HCT116 (cell line): ENCODE measurements at regions not wholly inside any gene's neighbourhood (a gene's known extent, or its start where the extent isn't known, plus 50 kb on each side); places are given as distances from the start of the nearest gene placed in this dataset.

Source experiments
- ATAC-seq: fragments of 200-7000 bp; cut with Tn5 transposase; 2 replicates; pipeline ENCODE4 v1.9.1; 2020; ENCODE audit warnings: mild to moderate bottlenecking, moderate library complexity
- BruUV-seq: library from RNA; stranded (reverse); fragments of 400-500 nt; replicated peaks from 2 replicates; lab custom pipeline; 2021; lab: Mats Ljungman, UMichigan
- CTCF ChIA-PET: fragments of 300-600 bp; sonication (Branson Sonifier 250); formaldehyde crosslinking; loops from one replicate; lab custom pipeline; 2021; ENCODE audit warnings: antibody characterized with exemption; lab: Charles Lee
- POLR2A ChIA-PET: fragments of 300-600, 350-600 bp; sonication (Branson Sonifier 250); formaldehyde crosslinking; loops from one replicate; lab custom pipeline; 2021; ENCODE audit warnings: antibody characterized with exemption; lab: Charles Lee
- RAD21 ChIA-PET, 2 experiments: fragments of 300-600 bp; sonication (Branson Sonifier 250); formaldehyde crosslinking; loops; one replicate each; lab custom pipeline; 2023; ENCODE audit warnings: low total read pairs in 2 of 2; ENCODE audit not compliant: uncharacterized antibody in 2 of 2, unreplicated experiment in 2 of 2, low non-redundant PET in 1 of 2; lab: Charles Lee
- DNase-seq: peaks from one replicate; pipeline ENCODE4 v3.0.0-alpha.2; 2010; ENCODE audit warnings: low read depth, low spot score
- H2AFZ ChIP-seq: fragments of 200-600 bp; shearing (Covaris generic), sonication (generic); 2 replicates; pipeline ENCODE4 v1.6.1; 2017; ENCODE audit warnings: low read depth, mixed run types, mixed read lengths, antibody characterized with exemption, low read length; ENCODE audit not compliant: poor library complexity, severe bottlenecking
- H3K27ac ChIP-seq: 2 replicates; pipeline ENCODE4 v1.5.1; 2012; ENCODE audit warnings: low read depth, low read length
- H3K27me3 ChIP-seq: fragments of 200-600 bp; sonication (generic); 2 replicates; pipeline ENCODE4 v1.6.1; 2016; ENCODE audit warnings: mixed run types, low read length, mixed read lengths; ENCODE audit not compliant: insufficient read depth
- H3K36me3 ChIP-seq, 2 experiments: fragments of 200-500 bp in 1 of 2; fragments of 200-600 bp in 1 of 2; sonication (Bioruptor generic) in 1 of 2; sonication (generic) in 1 of 2; 2 replicates each; pipeline versions ENCODE4 v1.5.1 to v1.6.1; 2014 to 2016; ENCODE audit warnings: low read length in 2 of 2, inconsistent platforms in 1 of 2, mixed read lengths in 1 of 2, mixed run types in 1 of 2; ENCODE audit not compliant: insufficient read depth in 2 of 2, control insufficient read depth in 1 of 2
- H3K4me1 ChIP-seq, 2 experiments: fragments of 200-600 bp in 1 of 2; sonication (generic) in 1 of 2; 2 replicates each; pipeline versions ENCODE4 v1.5.1 to v1.6.1; 2012 to 2017; ENCODE audit warnings: low read length in 2 of 2, inconsistent platforms in 1 of 2, mild to moderate bottlenecking in 1 of 2, mixed read lengths in 1 of 2, mixed run types in 1 of 2, moderate library complexity in 1 of 2; ENCODE audit not compliant: insufficient read depth in 2 of 2, control insufficient read depth in 1 of 2
- H3K4me2 ChIP-seq: fragments of 200-600 bp; sonication (generic); 2 replicates; pipeline ENCODE4 v1.6.1; 2017; ENCODE audit warnings: mixed run types, low read length, mixed read lengths
- H3K4me3 ChIP-seq, 2 experiments: fragments of 200-600 bp in 1 of 2; sonication (generic) in 1 of 2; replicated peaks in 1 of 2; 2 replicates each; pipeline ENCODE4 v1.5.1; 2011 to 2016; ENCODE audit warnings: low read length in 2 of 2, control low read depth in 1 of 2, low read depth in 1 of 2, mild to moderate bottlenecking in 1 of 2, mixed read lengths in 1 of 2, mixed run types in 1 of 2
- H3K79me2 ChIP-seq: fragments of 200-600 bp; sonication (generic); 2 replicates; pipeline ENCODE4 v1.6.1; 2017; ENCODE audit warnings: mild to moderate bottlenecking, mixed run types, low read length, moderate library complexity, mixed read lengths; ENCODE audit not compliant: insufficient read depth
- H3K9ac ChIP-seq: fragments of 200-600 bp; sonication (generic); 2 replicates; pipeline ENCODE4 v1.6.1; 2016; ENCODE audit warnings: low read length, mixed read lengths
- H3K9me2 ChIP-seq: fragments of 200-600 bp; sonication (generic), shearing (Covaris generic); 2 replicates; pipeline ENCODE4 v1.6.1; 2017; ENCODE audit warnings: mixed run types, mild to moderate bottlenecking, moderate library complexity; ENCODE audit not compliant: insufficient read depth
- H3K9me3 ChIP-seq, 2 experiments: fragments of 200-500 bp in 1 of 2; fragments of 200-600 bp in 1 of 2; sonication (Bioruptor generic) in 1 of 2; sonication (generic) in 1 of 2; 2 replicates each; pipeline ENCODE4 v1.6.1; 2014 to 2017; ENCODE audit warnings: low read length in 2 of 2, mixed read lengths in 2 of 2, inconsistent platforms in 1 of 2, low read depth in 1 of 2, mild to moderate bottlenecking in 1 of 2, mixed run types in 1 of 2, moderate library complexity in 1 of 2; ENCODE audit not compliant: control insufficient read depth in 1 of 2, insufficient read depth in 1 of 2
- H4K20me1 ChIP-seq: fragments of 200-600 bp; sonication (generic), shearing (Covaris generic); 2 replicates; pipeline ENCODE4 v1.6.1; 2017; ENCODE audit warnings: mixed run types, mild to moderate bottlenecking, moderate library complexity; ENCODE audit not compliant: insufficient read depth
- ATF3 ChIP-seq: IDR thresholded peaks from 2 replicates; pipeline ENCODE4 v1.6.1; 2012
- CBX3 ChIP-seq: IDR thresholded peaks from 2 replicates; pipeline ENCODE4 v1.6.1; 2012; ENCODE audit warnings: low read depth
- CTCF ChIP-seq, 3 experiments: fragments of 200-600 bp in 1 of 3; sonication (generic) in 1 of 3; IDR thresholded peaks in 2 of 3; conservative IDR thresholded peaks in 1 of 3; 2 replicates each; pipeline ENCODE4 v1.5.1; 2012 to 2017; ENCODE audit warnings: low read depth in 2 of 3, low read length in 2 of 3, antibody characterized with exemption in 1 of 3, borderline replicate concordance in 1 of 3, control low read depth in 1 of 3, mild to moderate bottlenecking in 1 of 3, mixed read lengths in 1 of 3, mixed run types in 1 of 3, moderate library complexity in 1 of 3; ENCODE audit not compliant: insufficient read depth in 1 of 3
- EGR1 ChIP-seq: IDR thresholded peaks from 2 replicates; pipeline ENCODE4 v1.6.1; 2012; ENCODE audit warnings: low read depth
- ELF1 ChIP-seq: IDR thresholded peaks from 2 replicates; pipeline ENCODE4 v1.6.1; 2012; ENCODE audit warnings: low read depth, borderline replicate concordance
- EZH2phosphoT487 ChIP-seq: fragments of 200-600 bp; IDR thresholded peaks from 2 replicates; pipeline ENCODE4 v1.6.1; 2018; ENCODE audit warnings: antibody characterized with exemption, borderline replicate concordance
- FOSL1 ChIP-seq: IDR thresholded peaks from 2 replicates; pipeline ENCODE4 v1.6.1; 2012; ENCODE audit warnings: low read depth
- JUND ChIP-seq: IDR thresholded peaks from 2 replicates; pipeline ENCODE4 v1.6.1; 2012
- MAX ChIP-seq: IDR thresholded peaks from 2 replicates; pipeline ENCODE4 v1.6.1; 2012
- POLR2A ChIP-seq: IDR thresholded peaks from 2 replicates; pipeline ENCODE4 v1.7.0; 2011; ENCODE audit warnings: borderline replicate concordance; ENCODE audit not compliant: insufficient read depth, insufficient read length; ENCODE audit errors: extremely low read depth
- POLR2AphosphoS5 ChIP-seq: IDR thresholded peaks from 2 replicates; pipeline ENCODE4 v1.6.1; 2011; ENCODE audit warnings: mild to moderate bottlenecking, low read depth, low read length, moderate library complexity
- RAD21 ChIP-seq: IDR thresholded peaks from 2 replicates; pipeline ENCODE4 v1.6.1; 2012; ENCODE audit warnings: low read depth, mild to moderate bottlenecking
- REST ChIP-seq: IDR thresholded peaks from 2 replicates; pipeline ENCODE4 v1.6.1; 2012; ENCODE audit warnings: low read depth
- SIN3A ChIP-seq: IDR thresholded peaks from 2 replicates; pipeline ENCODE4 v1.6.1; 2012; ENCODE audit warnings: low read depth
- SP1 ChIP-seq: IDR thresholded peaks from 2 replicates; pipeline ENCODE4 v1.6.1; 2012; ENCODE audit warnings: low read depth
- SRF ChIP-seq: IDR thresholded peaks from 2 replicates; pipeline ENCODE4 v1.6.1; 2012; ENCODE audit warnings: low read depth
- TCF7L2 ChIP-seq: IDR thresholded peaks from 2 replicates; pipeline ENCODE4 v1.7.0; 2011; ENCODE audit warnings: borderline replicate concordance, inconsistent platforms; ENCODE audit not compliant: insufficient read depth, insufficient read length; ENCODE audit errors: extremely low read depth
- ZBTB33 ChIP-seq: IDR thresholded peaks from 2 replicates; pipeline ENCODE4 v1.6.1; 2011; ENCODE audit warnings: mild to moderate bottlenecking, low read length, moderate library complexity; ENCODE audit not compliant: insufficient replicate concordance; ENCODE audit errors: extremely low read depth
- ZFX ChIP-seq: fragments of 450-650 bp; IDR thresholded peaks from 2 replicates; pipeline ENCODE4 v1.6.1; 2017
- ZNF274 ChIP-seq: fragments of 200-500 bp; sonication (Bioruptor generic); IDR thresholded peaks from 2 replicates; pipeline ENCODE4 v1.6.1; 2014; ENCODE audit warnings: mild to moderate bottlenecking, low read depth, low read length, inconsistent platforms
- intact Hi-C: fragments of 100-400 bp; cut with micrococcal nuclease; formaldehyde crosslinking; loops from 2 replicates; pipeline ENCODE4 v1.10.0; 2022

GRCh38 chr11:33411751-33412150 is 154.6 kb downstream of the HIPK3 start:
- no peak for TF ChIP-seq CTCF (IDR thresholded peaks at IDR 0.05 in 2 of 3, conservative IDR thresholded peaks at IDR 0.05 in 1 of 3; ENCODE audit: borderline replicate concordance in 1 of 3, insufficient read depth in 1 of 3, low read depth in 2 of 3, low read length in 2 of 3)
- no peak for TF ChIP-seq JUND
- TF ChIP-seq ZNF274: no peak
- TF ChIP-seq REST: no peak
- TF ChIP-seq SIN3A: no peak
- no peak for TF ChIP-seq SRF
- no peak for TF ChIP-seq POLR2A
- no peak for TF ChIP-seq MAX
- TF ChIP-seq POLR2AphosphoS5: no peak
- TF ChIP-seq RAD21: no peak
- TF ChIP-seq ELF1: no peak
- TF ChIP-seq SP1: no peak
- TF ChIP-seq FOSL1: no peak
- no peak for TF ChIP-seq ZBTB33
- TF ChIP-seq ZFX: no peak
- no peak for TF ChIP-seq ATF3
- no peak for TF ChIP-seq EZH2phosphoT487
- no peak for TF ChIP-seq CBX3
- TF ChIP-seq TCF7L2: no peak
- TF ChIP-seq EGR1: no peak
- Histone ChIP-seq H3K36me3 (no peaks in the 10 kb centered on the region), H3K4me1 (no peaks in the 10 kb centered on the region), H3K4me3 (no peak overlapping the region), H3K9me3 (no peaks in the 10 kb centered on the region), H4K20me1 (no peaks in the 10 kb centered on the region), H3K79me2 (no peaks in the 10 kb centered on the region), H3K4me2 (no peak overlapping the region), H3K9ac (no peak overlapping the region), H3K27ac (no peak overlapping the region), H2AFZ (no peak overlapping the region), H3K27me3 (peaks cover 32% of the 10 kb centered on the region), H3K9me2 (no peaks in the 10 kb centered on the region)
- ChIA-PET RAD21 (no interaction called here), POLR2A (no interaction called here), CTCF (no interaction called here)
- intact Hi-C loops: no loop called here
- ATAC-seq (no peak), DNase-seq (no peak)
- no TSS peak for BruUV-seq
